Naive B cell (primary cell): ENCODE measurements at regions not wholly inside any gene's neighbourhood (a gene's known extent, or its start where the extent isn't known, plus 50 kb on each side); places are given as distances from the start of the nearest gene placed in this dataset.

ENCODE experiments used
- ATAC-seq, 2 donors: fragments of 150-1000 bp; cut with Tn5 transposase; 2 replicates each; pipeline ENCODE4 v1.10.0; 2021; ENCODE audit warnings: low read depth in 2 of 2, mild to moderate bottlenecking in 2 of 2, moderate library complexity in 2 of 2
- DNase-seq: peaks from one replicate; pipeline ENCODE4 v3.0.0; 2022
- H3K27ac Mint-ChIP-seq, 6 donors: one replicate each; pipeline ENCODE4 v1.8.0; 2020 to 2022; ENCODE audit warnings: mild to moderate bottlenecking in 6 of 6, mixed read lengths in 6 of 6, moderate library complexity in 5 of 6, inconsistent platforms in 2 of 6
- H3K27me3 Mint-ChIP-seq, 3 donors: one replicate each; pipeline ENCODE4 v1.8.0; 2021 to 2022; ENCODE audit warnings: mixed read lengths in 3 of 3, mild to moderate bottlenecking in 1 of 3
- H3K36me3 Mint-ChIP-seq, 2 donors: one replicate each; pipeline ENCODE4 v1.8.0; 2020 to 2022; ENCODE audit warnings: mixed read lengths in 2 of 2, inconsistent platforms in 1 of 2, mild to moderate bottlenecking in 1 of 2
- H3K4me1 Mint-ChIP-seq, 3 donors: one replicate each; pipeline ENCODE4 v1.8.0; 2020 to 2022; ENCODE audit warnings: mixed read lengths in 3 of 3, inconsistent platforms in 1 of 3, mild to moderate bottlenecking in 1 of 3, moderate library complexity in 1 of 3
- H3K4me3 Mint-ChIP-seq, 8 donors: one replicate each; pipeline ENCODE4 v1.8.0; 2020 to 2022; ENCODE audit warnings: mild to moderate bottlenecking in 8 of 8, mixed read lengths in 8 of 8, moderate library complexity in 8 of 8, inconsistent platforms in 2 of 8
- H3K9me3 Mint-ChIP-seq, 7 donors: one replicate each; pipeline ENCODE4 v1.8.0; 2020 to 2022; ENCODE audit warnings: mixed read lengths in 7 of 7, mild to moderate bottlenecking in 5 of 7, inconsistent platforms in 2 of 7, moderate library complexity in 1 of 7

- Mint-ChIP-seq H3K27ac (no peak overlapping the region), H3K4me3 (no peak overlapping the region), H3K36me3 (no peaks in the 10 kb centered on the region)
Measured at GRCh38 chr14:98146416-98146815, 1125.6 kb downstream of the BCL11B start.

DNA sequence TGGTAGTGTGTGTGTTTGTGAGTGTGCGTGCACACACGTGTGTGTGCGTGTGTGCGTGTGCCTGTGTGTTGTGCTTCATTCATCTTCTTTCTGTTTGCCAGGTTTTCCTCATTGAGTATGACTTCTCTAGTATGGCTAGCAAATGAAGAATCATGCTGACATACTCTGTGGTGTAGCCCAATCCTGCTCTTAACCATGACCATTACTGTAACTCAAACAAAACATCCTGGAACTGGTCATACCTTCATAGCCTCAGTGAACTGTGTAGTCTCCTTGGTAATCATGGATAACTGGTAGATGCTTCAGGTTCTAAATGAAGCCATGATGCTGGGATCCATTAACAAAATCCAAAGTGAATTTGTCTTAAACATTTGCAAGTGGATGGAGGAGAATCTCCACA is 1117.7 kb downstream of the BCL11B start:
- no peak for ATAC-seq
- Mint-ChIP-seq H3K9me3 (peaks cover 0 to 5% (median 0%) of the 10 kb centered on the region in 7 donors), H3K27ac (no peak overlapping the region), H3K4me1 (no peaks in the 10 kb centered on the region), H3K36me3 (no peaks in the 10 kb centered on the region), H3K27me3 (peaks cover 4 to 11% (median 11%) of the 10 kb centered on the region in 3 donors), H3K4me3 (no peak overlapping the region)
- DNase-seq = no peak

More at GRCh38 chr14:98146416-98146815, 1125.6 kb downstream of the BCL11B start:
- Mint-ChIP-seq H3K4me1 (no peaks in the 10 kb centered on the region), H3K27me3 (peaks cover 0 to 13% (median 0%) of the 10 kb centered on the region in 3 donors), H3K9me3 (peaks cover 0 to 4% (median 0%) of the 10 kb centered on the region in 7 donors)
- no peak for ATAC-seq
- DNase-seq = no peak

DNA sequence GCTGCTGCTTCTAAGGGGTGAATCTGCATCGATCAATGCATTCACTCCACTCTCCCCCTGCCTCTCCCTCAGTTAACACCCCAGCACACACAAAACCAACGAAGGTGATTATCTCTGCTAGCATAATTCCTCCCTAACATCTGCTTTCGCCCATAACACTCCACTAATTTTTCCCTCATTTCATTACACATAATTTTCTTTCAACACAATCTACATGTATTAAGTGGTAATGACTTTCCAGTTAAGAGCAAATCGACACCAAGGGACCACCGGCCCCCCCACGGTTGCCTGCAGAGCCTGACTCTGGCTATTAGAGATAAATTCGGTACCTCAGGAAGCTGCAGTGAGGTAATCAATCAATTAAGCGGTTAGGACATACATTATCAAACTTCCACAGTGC is 1115.6 kb downstream of the BCL11B start:
- ATAC-seq (no peak), DNase-seq (no peak)
- H3K4me1 Mint-ChIP-seq = no peaks in the 10 kb centered on the region
- no peak overlapping the region for H3K4me3 Mint-ChIP-seq
- H3K36me3 Mint-ChIP-seq = no peaks in the 10 kb centered on the region
- no peak overlapping the region for H3K27ac Mint-ChIP-seq
- peaks cover 0 to 5% (median 0%) of the 10 kb centered on the region in 7 donors for H3K9me3 Mint-ChIP-seq
- peaks cover 4 to 11% (median 11%) of the 10 kb centered on the region in 3 donors for H3K27me3 Mint-ChIP-seq

DNA sequence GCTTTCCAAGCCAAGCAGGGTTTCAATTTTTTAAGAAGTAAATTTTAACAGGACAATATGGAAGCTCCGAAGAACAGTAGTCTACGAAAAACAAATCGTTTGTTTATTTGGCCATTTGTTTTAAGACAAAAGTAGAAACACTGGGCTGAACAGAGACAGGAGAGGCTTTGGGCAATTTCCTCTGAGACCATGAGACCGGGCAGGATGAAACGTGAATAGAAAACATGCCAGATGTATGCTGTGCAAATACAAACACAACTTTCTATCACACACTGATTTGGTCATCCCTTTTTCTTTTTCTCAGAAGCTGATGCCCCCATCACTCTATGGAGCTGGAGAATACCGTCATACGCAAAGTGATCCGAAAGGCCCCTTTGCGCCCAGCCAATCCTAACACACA is 1111.1 kb downstream of the BCL11B start:
- H3K4me1 Mint-ChIP-seq = no peaks in the 10 kb centered on the region

GRCh38 chr14:98161356-98161755 is 1110.6 kb downstream of the BCL11B start:
- Mint-ChIP-seq H3K36me3 (no peaks in the 10 kb centered on the region), H3K27me3 (peaks cover 4 to 17% (median 7%) of the 10 kb centered on the region in 3 donors), H3K27ac (no peak overlapping the region), H3K4me3 (no peak overlapping the region), H3K9me3 (peaks cover 0 to 7% (median 0%) of the 10 kb centered on the region in 7 donors), H3K4me1 (no peaks in the 10 kb centered on the region)
- DNase-seq (no peak), ATAC-seq (no peak)

More for the DNA sequence above, 1111.1 kb downstream of the BCL11B start:
- Mint-ChIP-seq H3K4me3 (no peak overlapping the region), H3K9me3 (peaks cover 0 to 4% (median 1%) of the 10 kb centered on the region in 7 donors), H3K27ac (no peak overlapping the region), H3K36me3 (no peaks in the 10 kb centered on the region), H3K27me3 (peaks cover 4 to 22% (median 11%) of the 10 kb centered on the region in 3 donors)
- DNase-seq (no peak), ATAC-seq (no peak)

DNA sequence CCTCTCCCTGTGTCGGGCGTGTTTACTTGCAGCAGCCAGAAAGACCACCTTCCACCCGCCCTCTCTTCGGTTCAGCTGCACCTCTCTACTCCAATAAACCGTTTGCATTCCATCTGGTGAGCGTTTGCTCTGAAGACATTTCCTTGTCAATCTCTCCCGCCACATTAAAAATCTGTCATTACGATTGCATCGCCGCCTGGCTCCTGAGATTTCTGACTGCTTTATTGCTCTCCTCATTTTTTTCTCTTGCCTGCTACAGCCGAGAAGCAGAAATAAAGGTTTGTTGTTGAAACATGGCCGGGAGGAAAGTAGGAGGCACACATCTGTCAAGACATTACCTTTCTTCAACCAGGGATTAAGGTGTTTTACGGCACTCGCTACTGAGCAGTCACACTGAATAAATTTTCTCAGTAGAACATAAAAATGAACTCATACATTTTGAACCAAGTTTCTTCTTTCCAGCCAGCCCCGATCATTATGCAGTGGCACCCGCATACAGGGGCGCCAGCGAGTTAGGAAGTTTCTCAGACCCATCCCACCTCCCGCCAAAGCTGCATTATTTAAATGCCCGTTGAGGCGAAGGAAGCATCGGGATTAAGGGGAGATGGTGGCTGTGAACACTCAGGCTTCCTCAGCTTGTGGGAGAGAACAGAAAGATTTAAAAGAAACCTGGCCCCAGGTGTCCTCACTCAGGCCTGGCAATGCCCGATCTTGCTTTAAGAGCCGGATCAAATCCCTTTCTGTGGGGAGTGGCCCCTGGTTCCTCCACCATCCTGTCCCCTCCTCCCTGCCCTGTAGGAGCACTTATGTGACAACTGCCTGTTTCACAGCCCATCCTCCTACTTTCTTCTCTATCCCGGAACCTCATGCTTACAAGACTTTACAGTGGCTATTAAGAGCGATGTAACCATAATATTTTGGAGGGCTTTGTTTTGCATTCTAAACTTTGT is 1108.9 kb downstream of the BCL11B start:
- no peaks in the 10 kb centered on the region for H3K36me3 Mint-ChIP-seq
- ATAC-seq (no peak), DNase-seq (no peak)
- H3K27me3 Mint-ChIP-seq = peaks cover 0 to 14% (median 4%) of the 10 kb centered on the region in 3 donors
- H3K4me1 Mint-ChIP-seq = no peaks in the 10 kb centered on the region
- H3K27ac Mint-ChIP-seq = no peak overlapping the region
- peaks cover 0 to 7% (median 0%) of the 10 kb centered on the region in 7 donors for H3K9me3 Mint-ChIP-seq
- no peak overlapping the region for H3K4me3 Mint-ChIP-seq

DNA sequence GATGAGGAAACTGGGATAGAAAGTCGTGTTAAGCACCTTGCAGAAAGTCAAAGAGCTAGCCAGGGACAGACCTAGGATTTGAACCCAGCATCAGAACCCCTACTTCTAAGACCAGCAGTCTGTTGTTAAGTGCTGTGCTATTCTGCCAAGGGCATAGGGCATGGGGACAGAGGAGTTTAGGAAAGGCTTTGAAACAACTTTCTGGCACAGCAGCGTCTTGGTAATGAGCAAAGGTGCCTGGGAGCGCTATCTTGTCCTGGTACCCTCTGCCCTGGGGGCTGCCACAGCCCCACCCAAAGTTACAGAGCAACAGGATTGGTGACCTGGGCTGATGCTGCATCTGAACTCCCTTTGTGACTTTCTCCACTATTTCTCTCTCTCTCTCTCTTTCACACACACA is 1108.1 kb downstream of the BCL11B start:
- no peak for DNase-seq
- Mint-ChIP-seq H3K4me3 (no peak overlapping the region), H3K27me3 (peaks cover 0 to 14% (median 4%) of the 10 kb centered on the region in 3 donors), H3K9me3 (peaks cover 0 to 11% (median 0%) of the 10 kb centered on the region in 7 donors), H3K4me1 (no peaks in the 10 kb centered on the region), H3K27ac (no peak overlapping the region), H3K36me3 (no peaks in the 10 kb centered on the region)
- ATAC-seq = no peak

- ATAC-seq (no peak), DNase-seq (no peak)
- Mint-ChIP-seq H3K27me3 (peaks cover 0 to 14% (median 10%) of the 10 kb centered on the region in 3 donors), H3K4me3 (no peak overlapping the region), H3K4me1 (no peaks in the 10 kb centered on the region), H3K36me3 (no peaks in the 10 kb centered on the region), H3K9me3 (peaks cover 0 to 13% (median 0%) of the 10 kb centered on the region in 7 donors), H3K27ac (no peak overlapping the region)
Measured at GRCh38 chr14:98165976-98166375, 1106.0 kb downstream of the BCL11B start.

GRCh38 chr14:98167275-98167674 is 1104.7 kb downstream of the BCL11B start:
- Mint-ChIP-seq H3K27me3 (peaks cover 0 to 14% (median 10%) of the 10 kb centered on the region in 3 donors), H3K27ac (no peak overlapping the region), H3K4me1 (no peaks in the 10 kb centered on the region), H3K4me3 (no peak overlapping the region), H3K9me3 (peaks cover 0 to 13% (median 0%) of the 10 kb centered on the region in 7 donors), H3K36me3 (no peaks in the 10 kb centered on the region)
- DNase-seq (no peak), ATAC-seq (no peak)

- DNase-seq = no peak
- no peaks in the 10 kb centered on the region for H3K4me1 Mint-ChIP-seq
- peaks cover 0 to 13% (median 0%) of the 10 kb centered on the region in 7 donors for H3K9me3 Mint-ChIP-seq
- no peak overlapping the region for H3K27ac Mint-ChIP-seq
- no peaks in the 10 kb centered on the region for H3K36me3 Mint-ChIP-seq
- peaks cover 0 to 11% (median 9%) of the 10 kb centered on the region in 3 donors for H3K27me3 Mint-ChIP-seq
- ATAC-seq = no peak
- H3K4me3 Mint-ChIP-seq = no peak overlapping the region
Measured at GRCh38 chr14:98167705-98168104, 1104.3 kb downstream of the BCL11B start.

- Mint-ChIP-seq H3K27me3 (peaks cover 0 to 8% (median 7%) of the 10 kb centered on the region in 3 donors), H3K4me1 (no peaks in the 10 kb centered on the region), H3K4me3 (no peak overlapping the region), H3K9me3 (peaks cover 0 to 13% (median 0%) of the 10 kb centered on the region in 7 donors), H3K27ac (peak overlapping the region in 1 of 6 donors; percentile 32), H3K36me3 (no peaks in the 10 kb centered on the region)
- no peak for DNase-seq
- ATAC-seq = no peak
Measured at GRCh38 chr14:98168211-98168985, 1103.6 kb downstream of the BCL11B start.

DNA sequence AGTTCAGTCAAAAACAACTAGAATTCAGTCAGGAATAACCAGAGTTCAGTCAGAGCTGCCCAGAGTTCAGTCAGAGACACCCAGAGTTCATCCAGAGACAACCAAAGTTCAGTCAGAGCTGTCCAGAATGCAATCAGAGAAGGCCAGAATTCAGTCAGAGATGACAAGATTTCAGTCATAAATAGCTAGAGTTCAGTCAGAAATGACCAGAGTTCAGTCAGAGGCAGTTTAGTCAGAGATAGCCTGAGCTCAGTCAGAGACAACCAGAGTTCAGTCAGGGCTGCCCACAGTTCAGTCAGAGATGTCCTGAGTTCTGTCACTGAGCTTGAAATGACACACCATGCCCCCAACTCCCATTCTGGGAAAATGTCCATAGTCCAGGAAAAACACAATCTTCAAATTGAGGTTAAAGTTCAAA is 1102.8 kb downstream of the BCL11B start:
- no peaks in the 10 kb centered on the region for H3K4me1 Mint-ChIP-seq
- DNase-seq = no peak
- H3K27ac Mint-ChIP-seq = no peak overlapping the region
- H3K9me3 Mint-ChIP-seq = peaks cover 0 to 13% (median 0%) of the 10 kb centered on the region in 7 donors
- no peak for ATAC-seq
- no peaks in the 10 kb centered on the region for H3K36me3 Mint-ChIP-seq
- H3K27me3 Mint-ChIP-seq = peaks cover 0 to 7% (median under 1%) of the 10 kb centered on the region in 3 donors
- no peak overlapping the region for H3K4me3 Mint-ChIP-seq

DNA sequence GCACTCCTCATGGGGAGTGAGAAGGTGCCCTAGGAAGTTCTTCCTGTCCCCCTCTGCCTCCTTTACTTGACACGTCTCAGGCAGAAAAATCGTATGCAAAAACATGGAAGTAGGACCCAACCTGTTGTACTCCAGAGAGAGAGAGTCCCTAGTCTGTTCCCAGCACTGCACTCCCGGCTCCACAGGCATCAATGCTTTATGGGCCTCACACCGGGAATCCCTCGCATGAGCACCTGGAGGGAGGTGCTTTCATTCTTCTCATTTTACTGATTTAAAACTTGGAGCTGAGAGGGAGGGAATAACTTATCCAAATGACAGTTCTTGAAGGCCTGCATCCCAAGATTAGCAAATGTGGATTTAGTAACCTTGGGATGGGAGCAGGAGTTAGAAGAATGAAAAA is 1101.4 kb downstream of the BCL11B start:
- DNase-seq = no peak
- no peaks in the 10 kb centered on the region for H3K36me3 Mint-ChIP-seq
- ATAC-seq = no peak
- H3K4me1 Mint-ChIP-seq = no peaks in the 10 kb centered on the region
- H3K27me3 Mint-ChIP-seq = peaks cover 0 to 7% (median 0%) of the 10 kb centered on the region in 3 donors
- no peak overlapping the region for H3K4me3 Mint-ChIP-seq
- peaks cover 0 to 12% (median 0%) of the 10 kb centered on the region in 7 donors for H3K9me3 Mint-ChIP-seq
- H3K27ac Mint-ChIP-seq = no peak overlapping the region
